Kidney epithelial cell (primary cell): ENCODE measurements at regions not wholly inside any gene's neighbourhood (a gene's known extent, or its start where the extent isn't known, plus 50 kb on each side); places are given as distances from the start of the nearest gene placed in this dataset.
"Not testable (repeated sequence)": the region's sequence is repeated elsewhere in the genome, so short reads cannot be mapped to it uniquely, and the experiment has no call there.

Experiments
- DNase-seq: peaks from one replicate; pipeline ENCODE4 v3.0.0-alpha.2; 2010; ENCODE audit warnings: low read depth
- H3K27me3 ChIP-seq: 2 replicates; pipeline ENCODE4 v1.6.0; 2011; ENCODE audit warnings: low read length; ENCODE audit not compliant: control insufficient read depth, insufficient read depth
- H3K36me3 ChIP-seq: 2 replicates; pipeline ENCODE4 v1.5.1; 2011; ENCODE audit warnings: low read length; ENCODE audit not compliant: control insufficient read depth, insufficient read depth
- H3K4me3 ChIP-seq: 2 replicates; pipeline ENCODE4 v1.5.1; 2011; ENCODE audit warnings: low read depth, mild to moderate bottlenecking, control low read depth, low read length
- CTCF ChIP-seq: IDR thresholded peaks from 2 replicates; pipeline ENCODE4 v1.5.1; 2011; ENCODE audit warnings: mild to moderate bottlenecking, moderate library complexity, low read length, control low read depth, inconsistent platforms; ENCODE audit not compliant: insufficient read depth, poor library complexity, severe bottlenecking

- Histone ChIP-seq H3K4me3 (no peak overlapping the region), H3K27me3 (no peaks in the 10 kb centered on the region), H3K36me3 (no peaks in the 10 kb centered on the region)
- no peak for DNase-seq
- TF ChIP-seq CTCF: no peak
Observed at GRCh38 chr6:137933696-137934095, 66.6 kb downstream of the TNFAIP3 start.

- DNase-seq: no peak
- Histone ChIP-seq H3K4me3 (no peak overlapping the region), H3K27me3 (no peaks in the 10 kb centered on the region), H3K36me3 (no peaks in the 10 kb centered on the region)
- no peak for TF ChIP-seq CTCF
Observed at GRCh38 chr6:137936798-137937197, 69.7 kb downstream of the TNFAIP3 start.

DNA sequence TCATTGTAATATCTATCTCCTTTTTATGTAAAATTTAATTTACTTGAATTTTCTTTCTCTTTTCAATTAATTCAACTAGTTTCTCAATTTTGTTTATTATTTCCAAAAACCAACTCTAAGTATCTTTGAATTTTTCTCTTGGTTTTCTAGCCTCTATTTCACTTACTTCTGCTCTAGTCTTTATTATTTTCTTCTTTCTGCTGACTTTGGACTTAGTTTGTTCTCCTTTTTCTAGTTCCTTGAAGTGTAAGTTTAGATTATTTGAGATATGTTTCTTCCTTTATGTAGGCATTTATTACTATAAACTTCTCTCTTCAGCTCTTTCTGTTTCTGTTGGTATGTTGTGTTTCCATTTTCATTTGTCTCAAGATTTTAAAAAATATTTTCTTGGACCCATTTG lies 70.8 kb downstream of the TNFAIP3 start:
- no peak for DNase-seq
- Histone ChIP-seq H3K4me3 (no peak overlapping the region), H3K27me3 (no peaks in the 10 kb centered on the region), H3K36me3 (no peaks in the 10 kb centered on the region)
- TF ChIP-seq CTCF: no peak

- Histone ChIP-seq H3K4me3 (no peak overlapping the region), H3K36me3 (no peaks in the 10 kb centered on the region), H3K27me3 (no peaks in the 10 kb centered on the region)
- DNase-seq: no peak
- TF ChIP-seq CTCF: no peak
Observed at GRCh38 chr6:137938770-137939379, 71.8 kb downstream of the TNFAIP3 start.

- DNase-seq: no peak
- no peaks in the 10 kb centered on the region for H3K27me3 ChIP-seq
- no peak for TF ChIP-seq CTCF
- H3K36me3 ChIP-seq: no peaks in the 10 kb centered on the region
- H3K4me3 ChIP-seq: no peak overlapping the region
Observed at GRCh38 chr6:137941995-137942394, 74.9 kb downstream of the TNFAIP3 start.

GRCh38 chr6:137942736-137943135 lies 75.7 kb downstream of the TNFAIP3 start:
- no peak for DNase-seq
- TF ChIP-seq CTCF: no peak
- Histone ChIP-seq H3K27me3 (no peaks in the 10 kb centered on the region), H3K36me3 (no peaks in the 10 kb centered on the region), H3K4me3 (no peak overlapping the region)

- not testable (repeated sequence) for H3K4me3 ChIP-seq, H3K27me3 ChIP-seq, DNase-seq, H3K36me3 ChIP-seq
Observed at GRCh38 chr6:137944381-137944780, 77.3 kb downstream of the TNFAIP3 start.
